ENCODE measurements at regions not wholly inside any gene's neighbourhood (a gene's known extent, or its start where the extent isn't known, plus 50 kb on each side); places are given as distances from the start of the nearest gene placed in this dataset.

GRCh38 chr7:156179872-156180390 is 367.7 kb upstream of the SHH start:
- no peak for TF ChIP-seq POLR2A (IDR thresholded peaks at IDR 0.05; ENCODE audit: low read depth, low read length)
- no peak for TF ChIP-seq POLR2AphosphoS5 (IDR thresholded peaks at IDR 0.05; ENCODE audit: low read depth, low read length)
